ENCODE measurements at regions not wholly inside any gene's neighbourhood (a gene's known extent, or its start where the extent isn't known, plus 50 kb on each side); places are given as distances from the start of the nearest gene placed in this dataset.

GRCh38 chr5:110269478-110270142 lies 456.9 kb downstream of the TMEM232 start:
- intact Hi-C loops (cut with micrococcal nuclease; ENCODE audit: unreplicated experiment) (no loop called here), in situ Hi-C loops (cut with MboI) (no loop called here)
- WGBS (ENCODE audit: insufficient coverage, insufficient replicate concordance, low lambda C conversion rate, missing lambda C conversion rate), result 68% methylated on average over 3 of the region's 3 CpGs
- H4K20me1 ChIP-seq (ENCODE audit: control insufficient read depth, insufficient read depth), result no peaks in the 10 kb centered on the region
- DNase-seq (ENCODE audit: low read depth, low spot score) (no peak), ATAC-seq (no peak), FAIRE-seq (no peak)
- no peak overlapping the region for H3K4me3 ChIP-seq
- BruUV-seq (replicated peaks), result no TSS peak
- no peak for TF ChIP-seq KAT2A (conservative IDR thresholded peaks at IDR 0.05; ENCODE audit: control insufficient read depth, low read depth, low read length)
- no peak for TF ChIP-seq CHD1 (IDR thresholded peaks at IDR 0.05; ENCODE audit: low read depth, low read length)
- no peak for TF ChIP-seq IKZF2 (IDR thresholded peaks at IDR 0.05)
- no peak for TF ChIP-seq SP1 (IDR thresholded peaks at IDR 0.05; ENCODE audit: low read depth, low read length)
- TF ChIP-seq RUNX3 (IDR thresholded peaks at IDR 0.05; ENCODE audit: low read length), result no peak
- no peak for TF ChIP-seq NRF1 (conservative IDR thresholded peaks at IDR 0.05; ENCODE audit: low read depth, low read length)
- TF ChIP-seq, protein P1, sequence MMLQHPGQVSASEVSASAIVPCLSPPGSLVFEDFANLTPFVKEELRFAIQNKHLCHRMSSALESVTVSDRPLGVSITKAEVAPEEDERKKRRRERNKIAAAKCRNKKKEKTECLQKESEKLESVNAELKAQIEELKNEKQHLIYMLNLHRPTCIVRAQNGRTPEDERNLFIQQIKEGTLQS (IDR thresholded peaks at IDR 0.05; ENCODE audit: borderline replicate concordance, extremely low read depth, low read depth, low read length), result no peak
- SMC1A ChIA-PET (ENCODE audit: uncharacterized antibody, unreplicated experiment), result no interaction called here
- H3K36me3 ChIP-seq (ENCODE audit: control insufficient read depth in 2 of 2, insufficient read depth in 2 of 2, low read length in 1 of 2), result no peaks in the 10 kb centered on the region
- no peaks in the 10 kb centered on the region for H3K4me1 ChIP-seq (ENCODE audit: control insufficient read depth, insufficient read depth, low read length)
- H2AFZ ChIP-seq (ENCODE audit: control insufficient read depth, low read depth, low read length), result no peak overlapping the region
- H3K27me3 ChIP-seq (replicated peaks in 1 of 2; ENCODE audit: control insufficient read depth in 2 of 2, insufficient read depth in 2 of 2, low read length in 1 of 2), result no peaks in the 10 kb centered on the region
- CTCF ChIA-PET, result interaction anchor here (1.0 kb wide), 1 partner anchor 13 kb away, joined by 3 read pairs; no protein-coding TSS in a partner anchor
- H3K4me2 ChIP-seq (ENCODE audit: control insufficient read depth, insufficient read depth), result no peak overlapping the region
- H3K27ac ChIP-seq (ENCODE audit: control insufficient read depth, insufficient read depth), result no peak overlapping the region
- POLR2A ChIA-PET, result no interaction called here
- RAD21 ChIA-PET (ENCODE audit: unreplicated experiment), result no interaction called here
- H3K9me3 ChIP-seq (replicated peaks; ENCODE audit: control insufficient read depth, insufficient read depth, low read length), result no peaks in the 10 kb centered on the region
- no peak overlapping the region for H3K9ac ChIP-seq (ENCODE audit: control insufficient read depth, insufficient read depth, low read length)
- H3K79me2 ChIP-seq (ENCODE audit: control insufficient read depth, insufficient read depth, low read length), result no peaks in the 10 kb centered on the region

DNA sequence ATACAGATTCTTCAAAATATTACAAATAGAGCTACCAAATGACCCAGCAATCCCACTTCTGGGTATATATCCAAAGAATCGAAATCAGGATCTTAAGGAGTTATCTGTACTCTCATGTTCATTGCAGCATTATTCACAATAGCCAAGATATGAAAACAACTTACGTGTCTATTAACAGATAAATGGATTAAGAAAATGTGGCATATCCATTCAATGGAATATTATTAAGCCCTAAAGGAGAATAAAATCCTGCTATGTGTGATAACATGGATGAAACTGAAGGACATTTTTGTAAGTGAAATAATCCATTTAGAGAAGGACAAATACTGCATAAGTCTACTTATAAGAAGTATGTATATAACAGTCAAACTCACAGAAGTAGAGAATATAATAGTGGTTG lies 450.6 kb downstream of the TMEM232 start:
- in situ Hi-C loops (cut with MboI), result no loop called here
- intact Hi-C loops (cut with micrococcal nuclease; ENCODE audit: unreplicated experiment), result no loop called here
- ATAC-seq, result no peak
- Histone ChIP-seq H3K36me3 (ENCODE audit: control insufficient read depth in 2 of 2, insufficient read depth in 2 of 2, low read length in 1 of 2) (no peaks in the 10 kb centered on the region), H3K27me3 (replicated peaks in 1 of 2; ENCODE audit: control insufficient read depth in 2 of 2, insufficient read depth in 2 of 2, low read length in 1 of 2) (no peaks in the 10 kb centered on the region), H4K20me1 (ENCODE audit: control insufficient read depth, insufficient read depth) (no peaks in the 10 kb centered on the region), H2AFZ (ENCODE audit: control insufficient read depth, low read depth, low read length) (no peak overlapping the region), H3K27ac (ENCODE audit: control insufficient read depth, insufficient read depth) (no peak overlapping the region), H3K79me2 (ENCODE audit: control insufficient read depth, insufficient read depth, low read length) (no peaks in the 10 kb centered on the region), H3K4me2 (ENCODE audit: control insufficient read depth, insufficient read depth) (no peak overlapping the region), H3K9me3 (replicated peaks; ENCODE audit: control insufficient read depth, insufficient read depth, low read length) (no peaks in the 10 kb centered on the region), H3K4me1 (ENCODE audit: control insufficient read depth, insufficient read depth, low read length) (no peaks in the 10 kb centered on the region), H3K4me3 (no peak overlapping the region), H3K9ac (ENCODE audit: control insufficient read depth, insufficient read depth, low read length) (no peak overlapping the region)
- DNase-seq (ENCODE audit: low read depth, low spot score), result no peak
- no TSS peak for BruUV-seq (replicated peaks)
- ChIA-PET CTCF (no interaction called here), RAD21 (ENCODE audit: unreplicated experiment) (no interaction called here), POLR2A (no interaction called here), SMC1A (ENCODE audit: uncharacterized antibody, unreplicated experiment) (no interaction called here)
- no peak for FAIRE-seq
- 12% methylated on average over 2 of the region's 2 CpGs for WGBS (ENCODE audit: insufficient coverage, insufficient replicate concordance, low lambda C conversion rate, missing lambda C conversion rate)
- no peak for TF ChIP-seq NR2C2 (IDR thresholded peaks at IDR 0.05; ENCODE audit: borderline replicate concordance, control insufficient read depth, insufficient read length, low read depth)
- no peak for TF ChIP-seq ASH2L (IDR thresholded peaks at IDR 0.05; ENCODE audit: borderline replicate concordance, low read depth)
- no peak for TF ChIP-seq RBBP5 (conservative IDR thresholded peaks at IDR 0.05)
- no peak for TF ChIP-seq BACH1 (IDR thresholded peaks at IDR 0.05; ENCODE audit: borderline replicate concordance)
- TF ChIP-seq MAX (IDR thresholded peaks at IDR 0.05; ENCODE audit: low read depth, low read length), result no peak
- no peak for TF ChIP-seq NR2C1 (IDR thresholded peaks at IDR 0.05)
- no peak for TF ChIP-seq ZNF592 (IDR thresholded peaks at IDR 0.05)
- no peak for TF ChIP-seq TAF1 (IDR thresholded peaks at IDR 0.05; ENCODE audit: borderline replicate concordance, low read depth, low read length)

All from GM12878 (cell line).